HEK293T (cell line): ENCODE measurements at regions not wholly inside any gene's neighbourhood (a gene's known extent, or its start where the extent isn't known, plus 50 kb on each side); places are given as distances from the start of the nearest gene placed in this dataset.

Experiments used
- ARNT ChIP-seq: fragments of 450-650 bp; IDR thresholded peaks from 2 replicates; pipeline ENCODE4 v1.6.1; 2017; ENCODE audit warnings: mild to moderate bottlenecking
- BHLHE40 ChIP-seq: fragments of 450-650 bp; IDR thresholded peaks from 2 replicates; pipeline ENCODE4 v1.6.1; 2016; ENCODE audit warnings: mild to moderate bottlenecking, moderate library complexity, borderline replicate concordance
- CTBP1 ChIP-seq: fragments of 450-650 bp; IDR thresholded peaks from 2 replicates; pipeline ENCODE4 v1.6.1; 2016; ENCODE audit warnings: borderline replicate concordance
- ELF4 ChIP-seq: fragments of 450-650 bp; IDR thresholded peaks from 2 replicates; pipeline ENCODE4 v1.6.1; 2017; ENCODE audit warnings: antibody characterized with exemption
- FOXK2 ChIP-seq: fragments of 450-650 bp; IDR thresholded peaks from 2 replicates; pipeline ENCODE4 v1.6.1; 2016; ENCODE audit warnings: mild to moderate bottlenecking
- FOXM1 ChIP-seq: fragments of 450-650 bp; IDR thresholded peaks from 2 replicates; pipeline ENCODE4 v1.6.1; 2017; ENCODE audit warnings: mild to moderate bottlenecking, borderline replicate concordance
- HDGF ChIP-seq: fragments of 450-650 bp; IDR thresholded peaks from 2 replicates; pipeline ENCODE4 v1.6.1; 2017; ENCODE audit warnings: antibody characterized with exemption, borderline replicate concordance
- L3MBTL2 ChIP-seq: fragments of 450-650 bp; conservative IDR thresholded peaks from 2 replicates; pipeline ENCODE4 v1.6.1; 2016; ENCODE audit warnings: mild to moderate bottlenecking
- LEF1 ChIP-seq: fragments of 450-650 bp; IDR thresholded peaks from 2 replicates; pipeline ENCODE4 v1.6.1; 2017; ENCODE audit warnings: mild to moderate bottlenecking, borderline replicate concordance
- NFRKB ChIP-seq: fragments of 450-650 bp; IDR thresholded peaks from 2 replicates; pipeline ENCODE4 v1.6.1; 2016; ENCODE audit warnings: mild to moderate bottlenecking, moderate library complexity
- PKNOX1 ChIP-seq: fragments of 450-650 bp; IDR thresholded peaks from 2 replicates; pipeline ENCODE4 v1.6.1; 2016
- TARDBP ChIP-seq: fragments of 450-650 bp; IDR thresholded peaks from 2 replicates; pipeline ENCODE4 v1.6.1; 2016

- TF ChIP-seq NFRKB (no peak), BHLHE40 (no peak), FOXK2 (no peak), ELF4 (no peak), L3MBTL2 (no peak), CTBP1 (no peak), FOXM1 (no peak), HDGF (no peak), PKNOX1 (no peak), TARDBP (no peak), ARNT (no peak), LEF1 (no peak)
Observed at GRCh38 chr4:54556587-54556986, 101.2 kb upstream of the KIT start.
